Ureter (tissue), 1 donor: ENCODE measurements at regions not wholly inside any gene's neighbourhood (a gene's known extent, or its start where the extent isn't known, plus 50 kb on each side); places are given as distances from the start of the nearest gene placed in this dataset.
"Not testable (repeated sequence)": the region's sequence is repeated elsewhere in the genome, so short reads cannot be mapped to it uniquely, and the experiment has no call there.

ENCODE experiments used
- DNase-seq: peaks from one replicate; pipeline ENCODE4 v3.0.0-alpha.2; 2020; ENCODE audit warnings: low spot score
- donor health status: DM: yes; HTN: yes; CAD: no.

DNA sequence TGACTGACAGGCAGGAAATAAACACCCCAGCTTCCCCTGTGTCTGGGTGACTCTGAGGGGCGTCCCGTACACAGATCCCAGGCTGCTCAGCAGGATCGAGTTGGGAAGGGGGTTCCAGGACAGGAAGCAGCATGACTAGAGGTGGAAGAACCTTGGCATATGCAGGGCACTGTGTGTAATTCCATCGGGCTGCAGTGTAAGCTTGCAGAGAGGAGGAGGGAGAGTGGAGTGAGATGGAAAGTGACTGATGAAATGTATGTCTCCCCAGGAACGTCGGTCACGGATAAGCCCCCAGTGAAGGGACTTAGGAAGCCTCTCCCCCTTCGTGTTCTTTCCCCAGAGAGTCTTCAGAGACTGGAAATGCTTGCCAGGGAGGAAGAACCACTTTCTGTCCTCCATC is 198.4 kb upstream of the SULF2 start:
- not testable (repeated sequence) for DNase-seq

GRCh38 chr20:47982574-47983360 is 197.5 kb upstream of the SULF2 start:
- no peak for DNase-seq

GRCh38 chr20:47981222-47981621 is 195.9 kb upstream of the SULF2 start:
- DNase-seq = no peak

- DNase-seq = no peak
These were observed 195.3 kb upstream of the SULF2 start for GRCh38 chr20:47980336-47981177.

DNA sequence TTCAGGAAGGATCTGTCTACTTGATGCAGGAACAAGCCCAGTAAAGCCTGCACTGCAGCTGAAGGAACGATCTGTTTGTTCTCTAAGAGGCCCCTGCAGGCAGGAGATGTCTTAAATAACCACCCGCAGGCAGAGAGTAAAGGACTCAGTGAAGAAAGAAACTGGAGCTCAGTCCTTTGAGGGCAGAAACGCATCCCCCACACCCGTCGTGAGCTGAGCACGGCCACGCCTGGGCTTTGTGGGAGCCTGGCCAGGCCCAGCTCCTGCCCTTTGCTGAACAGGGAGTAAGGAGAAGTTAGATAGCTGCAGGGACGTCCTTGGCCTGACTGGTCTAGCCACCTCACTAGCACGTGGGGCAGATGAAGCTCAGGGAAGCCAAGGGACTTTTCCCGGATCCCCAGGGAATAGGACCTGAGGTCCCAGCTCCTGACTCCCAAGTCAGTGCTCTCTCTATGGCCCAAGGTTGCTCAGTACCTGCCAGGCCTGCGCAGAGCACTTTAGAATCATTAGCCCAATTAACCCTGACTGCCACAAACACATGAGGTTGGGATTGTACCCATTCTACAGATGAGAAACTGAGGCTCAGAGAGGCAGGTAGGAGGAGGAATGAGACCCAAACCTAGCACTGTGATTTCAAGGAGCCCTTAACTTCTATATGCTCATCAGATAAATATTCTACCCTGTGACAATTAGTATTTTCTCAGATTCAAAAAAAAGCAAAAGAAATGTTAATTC is 194.2 kb upstream of the SULF2 start:
- DNase-seq = not testable (repeated sequence)

DNA sequence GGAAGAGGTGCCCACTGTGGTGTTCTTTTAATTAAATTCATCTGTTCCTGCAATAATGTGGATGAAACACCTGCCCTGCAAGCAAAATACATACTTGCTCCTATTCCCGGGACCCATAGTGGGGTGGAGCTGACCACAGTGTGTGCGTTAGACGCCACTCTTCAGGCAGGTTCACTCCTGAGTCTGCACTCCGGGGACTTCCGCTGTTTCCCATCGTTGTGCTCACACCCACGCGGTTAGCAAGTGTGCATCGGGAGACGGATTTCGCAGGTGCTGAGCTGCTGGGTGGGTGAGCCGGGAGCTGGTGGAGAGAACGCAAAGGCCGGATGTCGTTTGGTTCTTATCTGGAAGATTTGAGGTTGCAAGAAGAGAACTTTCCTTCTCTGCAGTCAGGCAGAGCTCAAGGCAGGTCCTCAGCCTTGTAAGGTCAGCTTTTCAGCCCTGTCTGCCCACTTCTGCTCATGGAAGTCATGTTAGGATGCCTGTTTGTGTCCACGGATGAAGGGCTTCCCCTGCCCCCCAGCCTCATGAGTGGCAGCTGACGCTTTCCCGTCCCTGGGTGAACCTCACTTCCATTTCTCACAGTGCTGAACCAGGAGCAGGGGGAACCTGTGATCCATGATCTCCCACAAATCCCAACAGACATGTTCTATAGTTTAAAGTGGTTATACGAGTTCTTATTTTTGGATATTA is 193.3 kb upstream of the SULF2 start:
- DNase-seq = not testable (repeated sequence)

GRCh38 chr20:47977789-47978252 is 192.5 kb upstream of the SULF2 start:
- not testable (repeated sequence) for DNase-seq

DNA sequence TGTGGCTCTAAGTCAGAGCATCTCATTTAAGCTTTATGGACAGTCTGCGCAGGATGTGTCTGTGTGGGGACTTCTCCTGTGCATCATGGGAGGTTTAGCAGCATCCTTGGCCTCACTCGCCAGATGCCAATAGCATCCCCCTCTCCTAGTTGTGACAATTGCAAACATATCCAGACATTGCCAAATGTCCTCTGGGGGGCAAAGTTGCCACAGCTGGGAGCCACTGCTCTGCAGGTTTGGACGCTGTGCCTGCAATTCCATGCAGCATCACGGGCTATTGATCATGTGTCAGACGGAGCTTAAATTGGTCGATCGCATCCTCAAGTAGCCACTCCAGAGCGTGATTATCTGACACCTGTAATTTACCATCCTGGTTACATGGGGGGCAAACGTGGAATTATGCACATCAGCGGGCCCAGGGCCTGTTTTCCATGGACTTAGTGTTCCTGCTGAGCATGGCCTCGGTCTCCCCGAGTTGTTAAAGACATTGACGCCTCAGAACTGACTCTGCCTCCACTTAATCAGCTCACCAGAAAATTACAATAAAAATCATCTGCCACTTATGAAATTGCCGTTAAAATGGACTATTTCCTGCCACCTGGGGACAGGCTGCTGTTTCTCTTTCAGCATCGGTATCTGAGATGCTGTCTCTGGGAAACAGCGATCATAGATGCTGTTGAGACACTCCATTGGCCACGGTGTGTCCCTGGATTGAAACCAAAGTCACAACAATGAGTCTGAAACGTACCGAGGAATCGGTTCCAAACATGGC is 191.9 kb upstream of the SULF2 start:
- DNase-seq = not testable (repeated sequence)

DNA sequence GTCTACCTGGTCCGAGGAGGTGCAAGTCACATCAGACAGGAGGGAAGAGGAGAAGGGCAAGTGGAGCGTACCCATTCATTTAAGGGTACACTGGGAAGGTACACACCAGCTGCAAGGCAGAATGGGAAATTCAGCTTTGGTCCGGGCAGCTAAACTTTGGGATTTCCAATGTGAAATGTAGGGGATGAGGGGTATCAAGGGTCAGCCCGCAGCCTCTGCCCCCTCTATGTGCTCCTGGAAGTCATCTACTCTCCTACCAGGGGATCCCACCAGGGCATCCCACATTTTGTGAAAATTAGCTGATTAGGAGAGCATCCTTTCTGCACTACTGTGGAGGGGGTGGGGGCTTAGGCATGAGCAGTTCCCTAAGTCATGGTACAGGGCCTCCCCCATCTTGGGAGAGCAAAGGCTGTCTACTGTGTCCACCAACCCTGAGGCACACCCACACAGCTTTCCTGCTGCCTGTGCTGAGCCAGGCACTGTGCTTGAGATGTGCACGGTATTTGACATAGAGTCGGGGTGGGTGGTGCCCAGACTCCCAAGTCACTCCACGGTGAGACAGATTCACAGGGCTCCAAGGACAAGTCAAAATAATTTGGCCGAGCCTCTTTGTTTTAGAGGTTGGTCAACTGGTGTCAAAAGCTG is 189.1 kb upstream of the SULF2 start:
- DNase-seq = no peak

DNA sequence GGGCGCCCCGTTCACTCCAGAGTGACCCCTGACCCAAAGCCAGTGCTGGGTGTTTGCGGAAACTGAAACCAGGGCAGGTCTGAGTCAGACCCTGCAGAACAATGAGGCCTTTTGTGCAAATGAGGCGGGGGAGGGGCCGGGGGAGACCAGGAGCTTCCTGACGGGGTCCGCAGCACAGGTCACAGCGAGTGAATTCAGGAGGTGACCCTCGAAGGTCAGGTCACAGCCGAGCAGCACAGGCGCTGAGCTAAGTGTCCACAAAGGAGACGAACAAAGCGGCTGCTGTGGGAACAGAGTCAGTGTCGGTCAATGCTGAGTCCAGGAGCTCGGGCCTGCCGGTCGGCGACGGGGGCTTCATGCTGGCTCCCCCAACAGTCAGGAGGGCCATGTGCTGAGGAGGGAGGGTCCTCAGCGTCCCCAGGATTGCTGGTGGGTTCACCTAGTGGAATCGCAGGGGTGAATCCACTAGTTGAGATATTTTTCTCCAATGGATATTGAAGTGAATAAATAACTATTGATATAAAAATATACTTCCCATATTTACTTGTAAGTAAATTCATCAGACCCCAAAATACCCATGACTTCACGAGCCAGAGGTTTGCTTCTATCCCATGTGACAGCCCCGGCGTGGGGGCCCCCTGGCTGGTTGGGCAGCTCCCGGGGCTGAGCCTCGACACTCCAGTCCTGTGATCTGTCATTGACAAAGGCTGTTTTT is 188.4 kb upstream of the SULF2 start:
- DNase-seq = no peak

- DNase-seq = no peak
These were observed 187.6 kb upstream of the SULF2 start for GRCh38 chr20:47972916-47973309.

DNA sequence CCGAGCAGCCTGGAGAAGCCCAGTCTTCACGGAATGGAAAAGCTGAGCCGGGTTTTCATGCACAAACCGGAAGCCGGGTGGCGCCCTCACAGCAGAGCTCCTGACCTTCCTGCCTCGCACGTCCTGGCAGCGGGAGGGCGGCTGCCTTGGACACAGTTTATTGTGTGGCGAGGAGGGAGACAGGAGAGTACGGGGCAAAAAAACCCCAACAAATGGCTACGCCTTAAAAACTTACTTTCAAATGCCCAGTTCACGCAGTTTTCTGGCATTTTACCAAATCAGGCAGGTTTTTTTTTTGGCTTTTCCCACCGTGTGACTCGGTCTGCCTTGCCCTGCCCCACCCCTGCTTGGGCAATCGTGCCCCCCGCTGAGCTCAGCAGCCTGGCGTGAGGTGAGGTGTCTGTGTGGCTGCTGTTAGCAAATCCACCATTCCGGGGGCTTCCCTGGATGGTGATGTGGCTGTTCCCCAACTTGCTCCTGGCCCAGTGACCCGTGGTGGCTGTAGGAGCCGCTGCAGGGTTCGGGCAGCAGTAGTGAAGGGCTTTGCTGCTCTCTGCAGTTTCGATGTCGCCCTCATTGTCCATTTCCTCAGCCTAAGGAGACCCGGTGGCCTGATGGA is 187.1 kb upstream of the SULF2 start:
- DNase-seq = not testable (repeated sequence)

DNA sequence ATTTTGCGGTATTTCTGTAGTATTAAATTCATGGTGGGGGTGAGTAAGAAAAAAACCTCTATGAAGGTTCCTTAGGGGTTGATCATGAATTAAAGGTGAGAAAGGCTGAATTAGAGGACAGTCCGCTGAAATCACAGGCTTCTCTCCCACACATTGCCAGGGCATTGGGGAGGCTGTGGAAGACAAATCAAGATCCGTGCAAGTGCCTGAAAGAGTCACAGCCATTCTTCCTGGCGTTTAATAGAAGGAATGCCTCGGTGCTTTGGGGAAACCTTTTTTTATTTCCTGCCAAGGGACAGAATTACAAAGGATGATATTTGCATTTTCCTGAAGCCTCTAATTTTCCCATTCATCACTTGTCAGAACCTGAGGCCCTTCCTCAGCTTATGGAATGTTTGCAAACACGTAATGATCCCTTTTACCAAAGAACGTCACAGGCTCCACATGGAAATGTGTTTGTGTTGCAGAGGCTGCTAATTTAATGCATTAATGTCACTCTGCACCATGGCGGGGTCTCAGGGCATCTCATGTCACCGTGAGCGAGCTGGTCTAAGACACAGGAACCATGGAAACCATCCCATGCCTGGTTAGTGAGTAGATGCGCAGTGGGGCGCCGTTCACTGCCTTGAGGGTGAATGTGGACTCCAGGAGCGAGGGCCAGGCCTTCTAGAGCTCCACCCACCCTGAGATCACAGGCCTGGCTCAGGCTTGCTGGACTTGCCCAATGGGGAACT is 185.9 kb upstream of the SULF2 start:
- DNase-seq = no peak

DNA sequence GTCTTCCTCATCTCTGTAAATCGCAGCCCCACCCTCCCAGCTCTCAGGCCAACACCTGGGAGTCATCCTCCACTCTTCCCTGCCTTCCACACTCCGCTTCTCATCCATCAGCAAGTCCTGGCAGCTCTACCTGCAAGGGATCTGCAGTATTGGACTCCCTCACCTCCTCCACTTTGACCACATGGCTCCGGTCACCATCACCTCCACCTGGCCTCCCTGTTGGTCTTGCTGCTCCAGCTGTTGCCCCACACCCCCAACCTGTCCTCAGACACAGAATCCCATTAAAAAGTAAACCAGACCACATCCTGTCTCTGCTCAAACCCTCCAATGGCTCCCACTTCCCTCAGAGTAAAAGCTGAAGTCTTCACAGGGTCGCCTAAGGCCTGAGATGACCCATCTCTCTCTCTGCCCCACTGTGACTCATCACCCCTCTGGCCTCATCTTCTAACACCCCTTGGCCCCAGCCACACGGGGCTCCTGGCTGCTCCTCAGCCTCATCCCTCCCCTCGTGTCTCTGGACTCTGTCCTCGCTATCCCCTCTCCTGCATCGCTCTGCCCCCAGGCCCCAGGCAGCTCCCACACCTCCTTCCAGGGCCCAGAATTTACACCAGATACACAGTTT is 185.1 kb upstream of the SULF2 start:
- DNase-seq = no peak

- DNase-seq = no peak
These were observed 184.1 kb upstream of the SULF2 start for GRCh38 chr20:47969426-47969825.

DNA sequence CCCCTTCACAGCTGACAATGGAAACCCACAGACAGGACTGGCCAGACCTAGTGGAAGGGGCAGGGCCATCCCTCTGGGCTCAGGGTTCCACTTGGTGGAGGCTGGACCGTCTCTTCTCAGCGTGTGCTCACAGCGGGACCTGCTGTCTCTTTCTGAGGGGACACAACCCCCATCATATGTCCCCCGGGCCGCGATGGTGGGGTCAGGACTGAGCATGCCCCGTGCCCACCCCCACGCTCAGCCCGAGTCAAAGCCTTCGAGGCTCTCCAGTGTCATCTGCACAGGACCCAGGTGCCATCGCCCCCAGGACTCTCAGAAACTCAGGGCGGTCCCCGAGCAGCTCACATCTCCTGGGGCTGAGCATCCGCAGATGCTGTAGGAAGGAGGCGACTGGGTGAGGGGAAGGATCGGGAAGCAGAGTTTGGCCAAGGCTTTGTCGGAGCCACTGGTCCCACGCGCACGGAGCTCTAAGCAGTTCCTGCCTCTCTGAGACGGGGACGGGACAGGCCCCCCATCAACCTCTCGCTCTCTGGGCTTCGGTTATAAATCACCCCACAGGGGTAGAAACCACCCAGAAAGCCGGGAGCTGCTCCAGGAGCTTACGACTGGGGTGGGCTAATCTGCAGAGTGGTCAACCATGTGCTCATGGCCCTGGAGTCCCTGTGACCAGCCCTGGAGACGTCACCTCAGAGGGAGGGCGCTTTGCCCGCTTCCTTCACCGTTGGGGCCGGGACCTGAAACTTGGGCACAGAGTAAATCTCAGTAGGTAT is 183.4 kb upstream of the SULF2 start:
- no peak for DNase-seq

DNA sequence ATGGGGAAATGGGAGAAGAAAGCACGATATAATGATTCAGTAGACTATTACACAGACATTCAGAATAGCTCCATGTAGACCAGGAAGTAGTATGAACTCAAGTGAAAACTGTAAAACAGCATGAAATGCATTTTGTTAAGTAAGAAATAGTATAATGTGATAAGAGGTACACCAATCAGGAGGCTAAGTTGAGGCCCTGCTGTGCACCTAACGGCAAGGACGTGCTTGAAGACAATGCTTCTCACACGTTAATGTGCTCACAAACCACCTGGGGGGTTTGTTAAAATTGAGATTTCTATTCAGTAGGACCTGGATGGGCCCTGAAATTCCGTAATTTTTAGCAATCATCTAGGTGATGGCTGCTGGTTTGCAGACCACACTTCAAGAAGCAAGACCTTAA is 178.9 kb upstream of the SULF2 start:
- DNase-seq = no peak
